ENCODE measurements at regions not wholly inside any gene's neighbourhood (a gene's known extent, or its start where the extent isn't known, plus 50 kb on each side); places are given as distances from the start of the nearest gene placed in this dataset.

- no peaks in the 10 kb centered on the region for H3K36me3 ChIP-seq (ENCODE audit: insufficient read depth, low read length)
- no peaks in the 10 kb centered on the region for H3F3A ChIP-seq (ENCODE audit: insufficient read depth, low read length)
- no peak for TF ChIP-seq EZH2 (IDR thresholded peaks at IDR 0.05; ENCODE audit: borderline replicate concordance, low read length)
- no peak for TF ChIP-seq CTCF (IDR thresholded peaks at IDR 0.05; ENCODE audit: low read length)
- no peak overlapping the region for H3K4me2 ChIP-seq (ENCODE audit: low read length)
- H3K79me2 ChIP-seq (ENCODE audit: insufficient read depth, low read length) = no peaks in the 10 kb centered on the region
- H3K27me3 ChIP-seq (ENCODE audit: insufficient read depth, low read length) = no peaks in the 10 kb centered on the region; the same call in 1 of the 2 replicates
- H2AFZ ChIP-seq (ENCODE audit: low read length) = no peak overlapping the region
- peaks cover 11% of the 10 kb centered on the region for H3K4me1 ChIP-seq (ENCODE audit: insufficient read depth, low read length, severe bottlenecking)
- H3K9ac ChIP-seq (ENCODE audit: low read length) = no peak overlapping the region
- no peaks in the 10 kb centered on the region for H3K9me3 ChIP-seq (ENCODE audit: low read length)
- no peaks in the 10 kb centered on the region for H3K9me2 ChIP-seq (ENCODE audit: low read depth, low read length)
- H3K27ac ChIP-seq (ENCODE audit: low read depth, low read length, poor library complexity, severe bottlenecking) = no peak overlapping the region
- H3K4me3 ChIP-seq (ENCODE audit: low read depth, low read length, poor library complexity, severe bottlenecking) = no peak overlapping the region
- no peaks in the 10 kb centered on the region for H4K20me1 ChIP-seq (ENCODE audit: insufficient read depth, low read length)
Observed at GRCh38 chr6:21826904-21827303, 233.4 kb downstream of the SOX4 start.

GRCh38 chr6:21827425-21828202 lies 234.1 kb downstream of the SOX4 start:
- no peak overlapping the region for H2AFZ ChIP-seq (ENCODE audit: low read length)
- no peaks in the 10 kb centered on the region for H3K36me3 ChIP-seq (ENCODE audit: insufficient read depth, low read length)
- H3K4me2 ChIP-seq (ENCODE audit: low read length) = no peak overlapping the region
- H3K4me1 ChIP-seq (ENCODE audit: insufficient read depth, low read length, severe bottlenecking) = peaks cover 11% of the 10 kb centered on the region
- H3K79me2 ChIP-seq (ENCODE audit: insufficient read depth, low read length) = no peaks in the 10 kb centered on the region
- no peak overlapping the region for H3K27ac ChIP-seq (ENCODE audit: low read depth, low read length, poor library complexity, severe bottlenecking)
- H3K9me3 ChIP-seq (ENCODE audit: low read length) = no peaks in the 10 kb centered on the region
- H3K9me2 ChIP-seq (ENCODE audit: low read depth, low read length) = no peaks in the 10 kb centered on the region
- no peaks in the 10 kb centered on the region for H3F3A ChIP-seq (ENCODE audit: insufficient read depth, low read length)
- TF ChIP-seq EZH2 (IDR thresholded peaks at IDR 0.05; ENCODE audit: borderline replicate concordance, low read length) = no peak
- no peak for TF ChIP-seq CTCF (IDR thresholded peaks at IDR 0.05; ENCODE audit: low read length)
- no peaks in the 10 kb centered on the region; the same call in 1 of the 2 replicates for H3K27me3 ChIP-seq (ENCODE audit: insufficient read depth, low read length)
- no peak overlapping the region for H3K4me3 ChIP-seq (ENCODE audit: low read depth, low read length, poor library complexity, severe bottlenecking)
- H4K20me1 ChIP-seq (ENCODE audit: insufficient read depth, low read length) = no peaks in the 10 kb centered on the region
- H3K9ac ChIP-seq (ENCODE audit: low read length) = no peak overlapping the region

GRCh38 chr6:21828704-21829103 lies 235.2 kb downstream of the SOX4 start:
- Histone ChIP-seq H3F3A (ENCODE audit: insufficient read depth, low read length) (no peaks in the 10 kb centered on the region), H3K9ac (ENCODE audit: low read length) (no peak overlapping the region), H3K27ac (ENCODE audit: low read depth, low read length, poor library complexity, severe bottlenecking) (no peak overlapping the region), H3K36me3 (ENCODE audit: insufficient read depth, low read length) (no peaks in the 10 kb centered on the region), H3K4me1 (ENCODE audit: insufficient read depth, low read length, severe bottlenecking) (peaks cover 11% of the 10 kb centered on the region), H3K4me2 (ENCODE audit: low read length) (no peak overlapping the region), H2AFZ (ENCODE audit: low read length) (no peak overlapping the region), H3K27me3 (ENCODE audit: insufficient read depth, low read length) (no peaks in the 10 kb centered on the region), H4K20me1 (ENCODE audit: insufficient read depth, low read length) (no peaks in the 10 kb centered on the region), H3K79me2 (ENCODE audit: insufficient read depth, low read length) (no peaks in the 10 kb centered on the region), H3K4me3 (ENCODE audit: low read depth, low read length, poor library complexity, severe bottlenecking) (no peak overlapping the region), H3K9me2 (ENCODE audit: low read depth, low read length) (no peaks in the 10 kb centered on the region), H3K9me3 (ENCODE audit: low read length) (no peaks in the 10 kb centered on the region)
- no peak for TF ChIP-seq EZH2 (IDR thresholded peaks at IDR 0.05; ENCODE audit: borderline replicate concordance, low read length)
- no peak for TF ChIP-seq CTCF (IDR thresholded peaks at IDR 0.05; ENCODE audit: low read length)

Measured in OCI-LY1 (cell line).